Breast epithelium (tissue), 4 donors: ENCODE measurements at regions not wholly inside any gene's neighbourhood (a gene's known extent, or its start where the extent isn't known, plus 50 kb on each side); places are given as distances from the start of the nearest gene placed in this dataset.

Experiments
- DNase-seq, 2 donors: peaks; one replicate each; pipeline ENCODE4 v3.0.0-alpha.2; 2019; ENCODE audit warnings: low spot score in 2 of 2
- H3K27ac ChIP-seq, 2 donors: fragments of 200-600 bp; sonication (generic) in 1 of 2; one replicate each; pipeline ENCODE4 v1.5.1; 2016 to 2019; ENCODE audit warnings: mild to moderate bottlenecking in 1 of 2
- H3K27me3 ChIP-seq, 2 donors: fragments of 200-600 bp; sonication (generic) in 1 of 2; one replicate each; pipeline versions ENCODE4 v1.5.1 to v1.6.0; 2017 to 2019; ENCODE audit warnings: control low read depth in 1 of 2, mild to moderate bottlenecking in 1 of 2
- H3K36me3 ChIP-seq: fragments of 200-600 bp; one replicate; pipeline ENCODE4 v1.5.1; 2019
- H3K4me1 ChIP-seq, 2 donors: fragments of 200-600 bp; sonication (generic); one replicate each; pipeline ENCODE4 v1.5.1; 2016 to 2019; ENCODE audit warnings: control low read depth in 1 of 2
- H3K4me3 ChIP-seq, 3 donors: fragments of 200-600 bp; sonication (generic); 1 replicate in 2 of 3; 2 replicates in 1 of 3; pipeline ENCODE4 v1.5.1; 2016 to 2019; ENCODE audit warnings: mild to moderate bottlenecking in 3 of 3, moderate library complexity in 2 of 3
- H3K9me3 ChIP-seq, 2 donors: fragments of 200-600 bp; sonication (generic) in 1 of 2; one replicate each; pipeline ENCODE4 v1.5.1; 2016 to 2019; ENCODE audit warnings: control low read depth in 1 of 2
- CTCF ChIP-seq, 3 donors: fragments of 450-650 bp; IDR thresholded peaks; one replicate each; pipeline ENCODE4 v1.5.1; 2016 to 2017; ENCODE audit warnings: antibody characterized with exemption in 3 of 3, mild to moderate bottlenecking in 3 of 3, moderate library complexity in 3 of 3
- POLR2A ChIP-seq: fragments of 450-650 bp; IDR thresholded peaks from one replicate; pipeline ENCODE4 v1.6.1; 2016; ENCODE audit warnings: antibody characterized with exemption, mild to moderate bottlenecking, moderate library complexity
- POLR2AphosphoS5 ChIP-seq, 3 donors: sonication (generic); formaldehyde crosslinking; IDR thresholded peaks; one replicate each; pipeline ENCODE4 v1.6.1; 2017; ENCODE audit warnings: antibody characterized with exemption in 3 of 3
- intact Hi-C: fragments of 100-400 bp; cut with DNase I; formaldehyde crosslinking; loops from one replicate; pipeline ENCODE4 v1.15.1; 2023; ENCODE audit warnings: low total_unique reads

DNA sequence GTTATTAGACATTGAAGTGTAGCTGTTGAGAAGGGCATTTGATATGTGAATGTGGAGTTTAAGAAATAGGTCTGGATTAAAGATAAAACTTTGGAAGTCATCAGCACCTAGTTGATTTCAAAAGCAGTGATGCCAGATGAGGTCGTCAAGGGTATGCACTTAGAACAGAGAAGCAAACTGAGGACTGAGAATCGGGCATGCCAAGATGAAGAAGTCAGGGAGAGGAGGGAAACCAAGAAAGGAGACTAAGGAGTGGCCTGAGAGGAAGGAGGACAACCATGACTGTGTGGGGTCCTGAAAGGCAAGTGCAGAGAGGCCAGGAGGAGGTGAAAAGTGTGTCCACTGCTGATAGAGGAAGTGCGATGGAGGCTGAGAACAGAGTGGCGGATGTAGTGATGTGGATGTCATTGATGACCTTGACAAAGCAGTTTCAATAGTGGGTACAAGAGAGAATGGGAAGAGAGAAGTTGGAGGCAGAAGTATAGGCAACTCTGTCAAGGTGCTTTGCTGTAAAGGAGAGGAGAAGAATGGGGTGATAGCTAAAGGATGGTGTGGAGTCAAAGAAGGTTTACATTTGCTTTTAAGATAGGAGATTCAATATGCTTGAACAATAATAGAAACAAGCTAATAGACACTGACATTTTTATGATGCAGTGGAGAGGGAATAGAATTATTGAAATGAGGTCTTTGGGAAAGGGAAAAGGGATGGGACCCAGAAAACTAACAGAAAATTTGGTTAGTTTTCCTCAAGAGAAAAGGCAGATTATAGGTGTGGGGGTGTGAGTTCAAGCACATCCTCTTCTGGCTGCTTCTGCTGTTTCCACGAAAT is 139.7 kb upstream of the TMEM170B start:
- H3K27ac ChIP-seq: no peak overlapping the region
- no peaks in the 10 kb centered on the region for H3K27me3 ChIP-seq
- H3K9me3 ChIP-seq: no peaks in the 10 kb centered on the region
- H3K4me3 ChIP-seq: no peak overlapping the region
- intact Hi-C loops: loop anchor here (2.0 kb wide), 1 partner anchor 75 kb away; no protein-coding TSS in a partner anchor
- H3K36me3 ChIP-seq: no peaks in the 10 kb centered on the region
- TF ChIP-seq POLR2AphosphoS5 (IDR thresholded peaks at IDR 0.05) (no peak), POLR2A (no peak), CTCF (IDR thresholded peaks at IDR 0.05) (no peak)
- no peak for DNase-seq
- H3K4me1 ChIP-seq: peaks cover 3 to 10% of the 10 kb centered on the region in 2 donors

DNA sequence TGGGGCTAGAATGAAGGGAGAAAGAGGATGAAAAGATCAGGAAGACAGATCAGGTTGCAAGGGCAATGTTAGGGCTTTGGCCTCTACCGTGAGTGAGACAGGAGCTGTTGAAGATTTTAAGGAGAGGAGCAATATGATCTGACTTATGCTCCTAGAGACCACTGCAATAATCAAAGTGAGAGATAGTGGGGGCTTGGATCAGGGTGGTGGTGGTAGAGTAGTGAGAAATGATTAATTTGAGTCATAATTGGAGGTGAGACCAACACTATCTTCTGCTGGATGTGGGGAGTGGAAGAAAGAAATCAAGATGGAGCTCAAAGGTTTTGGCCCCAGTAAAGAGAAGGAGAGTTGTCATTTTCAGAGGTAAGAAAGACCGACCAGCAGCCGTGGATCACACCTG is 140.7 kb upstream of the TMEM170B start:
- intact Hi-C loops: no loop called here
- H3K27me3 ChIP-seq: no peaks in the 10 kb centered on the region
- no peaks in the 10 kb centered on the region for H3K36me3 ChIP-seq
- H3K9me3 ChIP-seq: no peaks in the 10 kb centered on the region
- no peak overlapping the region for H3K4me3 ChIP-seq
- no peak overlapping the region for H3K27ac ChIP-seq
- peaks cover 3 to 10% of the 10 kb centered on the region in 2 donors for H3K4me1 ChIP-seq
- DNase-seq: no peak
- TF ChIP-seq POLR2AphosphoS5 (IDR thresholded peaks at IDR 0.05) (no peak), POLR2A (no peak)

DNA sequence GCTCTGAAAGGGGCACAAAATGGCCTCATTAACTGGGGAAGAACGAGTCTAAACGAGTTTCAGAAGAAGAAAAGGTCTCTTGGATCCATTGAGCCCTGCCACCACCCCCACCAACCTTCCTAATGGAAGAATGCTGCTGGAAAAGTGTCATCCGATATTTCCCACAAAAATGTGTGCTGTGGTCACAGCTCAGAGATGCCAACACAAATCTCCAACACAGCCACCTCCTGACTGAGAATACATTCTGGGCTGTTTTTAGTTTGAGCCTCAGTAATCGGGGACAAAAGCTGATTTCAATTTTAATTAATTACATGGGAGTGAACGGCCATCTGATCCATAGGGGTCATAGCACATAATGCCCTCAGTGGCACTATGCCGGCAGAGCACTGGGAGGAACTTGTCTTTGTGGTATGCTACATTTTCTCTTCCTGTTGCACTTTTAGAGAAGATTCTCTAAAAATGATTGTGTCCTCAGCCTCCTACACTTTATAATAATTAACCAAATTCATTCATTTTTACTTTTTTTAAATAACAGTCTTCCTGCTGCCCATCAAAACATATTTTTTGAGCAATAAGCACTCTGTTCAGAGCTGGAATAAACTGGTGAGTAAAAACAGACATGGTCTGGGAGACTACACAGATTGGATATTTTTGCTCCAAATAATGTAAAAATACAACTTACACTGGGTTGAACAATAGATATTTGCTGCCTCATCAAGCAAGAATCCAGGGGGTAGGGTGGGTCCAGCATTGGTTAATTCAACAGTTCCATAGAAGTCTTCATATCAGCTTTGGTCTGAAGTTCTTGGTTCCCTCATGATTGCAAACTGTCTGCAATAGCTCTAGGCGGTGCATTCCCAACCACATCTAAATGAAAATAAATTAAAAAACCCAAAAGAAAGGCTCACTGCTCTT is 143.6 kb upstream of the TMEM170B start:
- Histone ChIP-seq H3K4me1 (peaks cover 3 to 22% of the 10 kb centered on the region in 2 donors), H3K4me3 (no peak overlapping the region), H3K27me3 (no peaks in the 10 kb centered on the region), H3K36me3 (no peaks in the 10 kb centered on the region), H3K27ac (peak overlapping the region; percentile 48 to 58), H3K9me3 (no peaks in the 10 kb centered on the region)
- intact Hi-C loops: no loop called here
- no peak for TF ChIP-seq POLR2AphosphoS5 (IDR thresholded peaks at IDR 0.05)
- TF ChIP-seq POLR2A: no peak
- TF ChIP-seq CTCF (IDR thresholded peaks at IDR 0.05): no peak
- DNase-seq: peak in 1 of 2 donors; percentile 42

DNA sequence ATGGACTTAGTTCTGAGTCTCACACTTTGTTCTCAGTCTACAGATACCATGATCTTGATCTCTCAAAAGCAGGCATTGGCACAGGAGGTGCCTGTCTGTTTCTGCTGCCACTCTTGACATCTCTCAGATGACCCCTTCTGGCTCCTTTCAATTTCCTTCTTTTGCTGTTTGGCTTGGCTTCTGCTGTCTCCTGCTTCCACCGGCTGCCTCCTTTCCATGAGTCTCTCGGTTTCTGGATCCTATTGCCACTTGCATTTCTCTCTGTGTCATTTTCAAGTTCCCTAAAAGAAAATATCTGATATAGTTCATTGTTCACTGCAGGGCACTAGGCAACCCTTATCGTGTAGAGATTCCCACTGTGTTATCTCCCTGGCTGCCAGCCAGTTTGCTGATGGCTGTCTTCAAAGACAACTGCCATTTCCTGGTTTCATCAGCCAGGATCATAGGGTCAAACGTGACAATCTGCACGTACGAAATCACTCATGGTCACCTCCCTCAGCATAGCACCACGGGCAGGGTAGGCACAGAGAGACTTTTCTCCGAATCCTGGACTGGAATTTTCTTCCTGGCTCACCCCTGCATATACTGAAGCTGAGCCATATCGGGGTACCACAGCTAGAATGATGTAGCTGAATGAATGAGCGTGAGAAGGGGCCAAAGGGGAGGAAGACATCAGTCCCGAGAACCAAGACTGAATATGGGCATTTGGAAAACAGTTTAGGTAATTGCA is 144.6 kb upstream of the TMEM170B start:
- Histone ChIP-seq H3K36me3 (no peaks in the 10 kb centered on the region), H3K9me3 (no peaks in the 10 kb centered on the region), H3K4me3 (no peak overlapping the region), H3K27me3 (no peaks in the 10 kb centered on the region), H3K27ac (peak overlapping the region; percentile 48 to 58), H3K4me1 (peaks cover 3 to 22% of the 10 kb centered on the region in 2 donors)
- intact Hi-C loops: no loop called here
- TF ChIP-seq POLR2A (no peak), POLR2AphosphoS5 (IDR thresholded peaks at IDR 0.05) (no peak), CTCF (IDR thresholded peaks at IDR 0.05) (no peak)
- no peak for DNase-seq
